ENCODE measurements at regions not wholly inside any gene's neighbourhood (a gene's known extent, or its start where the extent isn't known, plus 50 kb on each side); places are given as distances from the start of the nearest gene placed in this dataset.

- no peak for DNase-seq
- Histone ChIP-seq H3K27me3 (ENCODE audit: control insufficient read depth, insufficient read depth, low read length) (no peaks in the 10 kb centered on the region), H3K4me3 (ENCODE audit: insufficient read depth, low read depth, low read length) (no peak overlapping the region), H3K36me3 (replicated peaks; ENCODE audit: control insufficient read depth, insufficient read depth, low read length) (no peaks in the 10 kb centered on the region)
These were observed 297.5 kb upstream of the NRP1 start for GRCh38 chr10:33631991-33632390.

- Histone ChIP-seq H3K27me3 (ENCODE audit: control insufficient read depth, insufficient read depth, low read length) (no peaks in the 10 kb centered on the region), H3K36me3 (replicated peaks; ENCODE audit: control insufficient read depth, insufficient read depth, low read length) (no peaks in the 10 kb centered on the region), H3K4me3 (ENCODE audit: insufficient read depth, low read depth, low read length) (no peak overlapping the region)
- no peak for DNase-seq
These were observed 296.3 kb upstream of the NRP1 start for GRCh38 chr10:33630761-33631160.

DNA sequence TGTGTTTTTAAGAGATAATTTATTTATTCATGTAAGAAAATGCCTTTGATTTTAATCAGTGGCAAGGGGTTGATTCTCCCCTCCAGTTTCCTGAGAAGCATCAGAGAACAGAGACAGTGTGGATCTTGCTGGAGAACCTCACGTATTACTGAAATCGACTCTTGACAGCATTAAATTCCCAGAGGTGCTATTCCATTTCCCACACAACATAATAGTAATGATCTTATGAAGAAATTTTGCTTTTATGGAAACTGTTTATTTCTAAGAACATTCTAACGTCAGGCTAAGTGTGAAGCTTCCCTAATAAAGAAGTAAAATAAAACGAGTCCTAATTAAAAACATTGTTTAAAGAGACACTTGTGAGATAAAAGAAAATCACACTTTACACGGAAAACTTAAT lies 293.1 kb upstream of the NRP1 start:
- Histone ChIP-seq H3K36me3 (replicated peaks; ENCODE audit: control insufficient read depth, insufficient read depth, low read length) (no peaks in the 10 kb centered on the region), H3K4me3 (ENCODE audit: insufficient read depth, low read depth, low read length) (no peak overlapping the region), H3K27me3 (ENCODE audit: control insufficient read depth, insufficient read depth, low read length) (no peaks in the 10 kb centered on the region)
- DNase-seq: no peak

GRCh38 chr10:33626798-33627466 lies 292.5 kb upstream of the NRP1 start:
- Histone ChIP-seq H3K4me3 (ENCODE audit: insufficient read depth, low read depth, low read length) (no peak overlapping the region), H3K27me3 (ENCODE audit: control insufficient read depth, insufficient read depth, low read length) (no peaks in the 10 kb centered on the region), H3K36me3 (replicated peaks; ENCODE audit: control insufficient read depth, insufficient read depth, low read length) (no peaks in the 10 kb centered on the region)
- DNase-seq: no peak

- Histone ChIP-seq H3K4me3 (ENCODE audit: insufficient read depth, low read depth, low read length) (no peak overlapping the region), H3K27me3 (ENCODE audit: control insufficient read depth, insufficient read depth, low read length) (no peaks in the 10 kb centered on the region), H3K36me3 (replicated peaks; ENCODE audit: control insufficient read depth, insufficient read depth, low read length) (no peaks in the 10 kb centered on the region)
- DNase-seq: no peak
These were observed 289.2 kb upstream of the NRP1 start for GRCh38 chr10:33623669-33624068.

DNA sequence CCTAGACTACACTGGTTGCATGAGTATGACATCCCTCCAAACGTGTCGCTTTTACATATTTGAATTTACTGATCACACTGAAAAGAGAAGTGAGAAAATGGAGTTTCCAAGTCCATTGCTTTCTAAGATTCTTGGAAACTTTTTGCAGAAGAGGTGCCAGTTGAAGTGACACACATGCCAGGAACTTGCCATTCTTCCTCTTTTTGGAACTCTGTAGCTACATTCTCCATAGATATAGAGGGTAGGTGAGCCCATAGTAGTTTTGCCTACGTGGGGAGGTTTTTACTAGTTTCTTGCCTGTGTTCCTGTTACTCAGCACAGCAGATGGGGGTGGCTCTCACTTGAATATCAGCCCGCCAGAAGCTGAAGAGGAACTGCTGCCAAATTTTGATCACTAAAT lies 286.6 kb upstream of the NRP1 start:
- no peak for DNase-seq
- Histone ChIP-seq H3K27me3 (ENCODE audit: control insufficient read depth, insufficient read depth, low read length) (no peaks in the 10 kb centered on the region), H3K36me3 (replicated peaks; ENCODE audit: control insufficient read depth, insufficient read depth, low read length) (no peaks in the 10 kb centered on the region), H3K4me3 (ENCODE audit: insufficient read depth, low read depth, low read length) (no peak overlapping the region)

DNA sequence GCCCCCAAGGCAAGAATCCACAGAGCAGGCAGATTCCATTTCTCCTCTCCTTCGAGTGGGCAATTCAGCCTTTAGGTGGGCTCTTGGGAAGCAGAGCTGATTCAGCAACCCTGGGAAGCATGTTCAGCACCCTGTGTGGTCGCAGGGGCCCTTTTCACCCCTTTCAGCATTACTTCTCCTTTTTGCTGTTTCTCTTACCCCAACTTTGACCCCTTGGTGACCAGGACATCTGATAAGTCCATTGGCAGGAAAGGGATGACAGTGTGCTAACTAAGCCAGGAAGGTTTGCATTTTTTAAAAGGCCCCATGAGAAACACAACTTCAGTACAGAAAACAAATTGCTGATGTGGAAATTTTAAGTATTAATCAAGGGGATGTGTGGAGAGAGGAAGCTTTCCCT lies 283.7 kb upstream of the NRP1 start:
- no peak for DNase-seq

GRCh38 chr10:33617381-33618080 lies 283.1 kb upstream of the NRP1 start:
- Histone ChIP-seq H3K27me3 (ENCODE audit: control insufficient read depth, insufficient read depth, low read length) (no peaks in the 10 kb centered on the region), H3K36me3 (replicated peaks; ENCODE audit: control insufficient read depth, insufficient read depth, low read length) (no peaks in the 10 kb centered on the region), H3K4me3 (ENCODE audit: insufficient read depth, low read depth, low read length) (no peak overlapping the region)
- no peak for DNase-seq

More for the DNA sequence above, 283.7 kb upstream of the NRP1 start:
- H3K36me3 ChIP-seq (replicated peaks; ENCODE audit: control insufficient read depth, insufficient read depth, low read length): no peaks in the 10 kb centered on the region
- no peak overlapping the region for H3K4me3 ChIP-seq (ENCODE audit: insufficient read depth, low read depth, low read length)
- no peaks in the 10 kb centered on the region for H3K27me3 ChIP-seq (ENCODE audit: control insufficient read depth, insufficient read depth, low read length)

DNA sequence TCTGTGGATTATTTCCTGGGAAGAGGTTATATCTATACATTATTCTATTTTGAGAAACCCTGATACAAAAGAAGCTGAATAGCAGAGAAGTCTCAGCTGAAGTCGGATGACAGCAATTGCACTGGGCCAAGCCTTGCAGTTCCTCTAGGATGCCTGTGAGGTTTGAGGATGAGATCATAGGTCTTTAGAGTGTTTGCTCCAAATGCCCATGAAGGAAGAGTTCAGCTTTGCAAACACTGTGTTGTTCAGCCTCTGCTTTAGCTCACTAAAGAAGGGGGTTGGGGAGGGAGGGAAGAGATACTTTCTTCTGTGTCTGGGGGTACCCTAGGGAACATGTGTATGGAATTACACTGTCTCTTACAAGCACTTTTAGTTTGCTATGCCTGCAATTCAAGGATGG lies 282.5 kb upstream of the NRP1 start:
- no peak for DNase-seq
- Histone ChIP-seq H3K27me3 (ENCODE audit: control insufficient read depth, insufficient read depth, low read length) (no peaks in the 10 kb centered on the region), H3K4me3 (ENCODE audit: insufficient read depth, low read depth, low read length) (no peak overlapping the region), H3K36me3 (replicated peaks; ENCODE audit: control insufficient read depth, insufficient read depth, low read length) (no peaks in the 10 kb centered on the region)

DNA sequence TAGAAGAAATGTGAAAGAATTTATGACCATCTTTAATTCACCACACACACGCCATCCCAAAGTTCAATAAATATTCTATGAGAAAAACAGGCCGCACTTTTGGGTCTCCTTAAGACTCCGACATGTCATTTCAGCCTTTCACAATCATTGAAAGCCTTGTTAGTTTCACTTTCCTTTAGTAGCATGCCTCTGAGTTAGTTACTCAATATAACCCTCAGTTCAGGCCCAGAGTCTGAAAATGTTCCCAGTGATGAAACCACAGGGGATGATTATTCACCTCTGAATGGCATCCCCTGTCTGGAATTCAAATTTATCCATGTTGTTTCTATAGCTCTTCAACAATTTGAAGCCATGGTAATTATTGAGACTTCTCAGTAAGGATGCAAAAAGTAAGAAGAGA lies 278.1 kb upstream of the NRP1 start:
- Histone ChIP-seq H3K4me3 (ENCODE audit: insufficient read depth, low read depth, low read length) (no peak overlapping the region), H3K36me3 (replicated peaks; ENCODE audit: control insufficient read depth, insufficient read depth, low read length) (no peaks in the 10 kb centered on the region), H3K27me3 (ENCODE audit: control insufficient read depth, insufficient read depth, low read length) (no peaks in the 10 kb centered on the region)
- no peak for DNase-seq

DNA sequence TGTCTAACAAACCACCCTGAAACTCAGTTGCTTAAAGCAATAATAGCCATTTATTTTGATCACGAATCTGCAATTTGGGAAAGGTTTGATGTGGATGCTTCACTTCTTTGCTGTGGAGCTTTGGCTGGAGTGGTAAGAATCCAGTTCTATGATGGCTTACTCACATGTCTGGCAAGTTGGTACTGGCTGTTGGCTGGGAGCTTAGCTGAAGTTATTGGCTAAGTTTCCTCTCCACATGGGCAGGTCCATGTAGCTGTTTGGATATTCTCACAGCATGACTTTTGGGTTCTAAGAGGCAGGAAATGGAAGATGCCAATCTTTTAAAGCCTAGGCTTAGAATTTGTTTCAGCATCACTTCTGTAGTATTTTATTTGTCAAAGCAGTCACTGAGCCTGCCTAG lies 277.6 kb upstream of the NRP1 start:
- Histone ChIP-seq H3K36me3 (replicated peaks; ENCODE audit: control insufficient read depth, insufficient read depth, low read length) (no peaks in the 10 kb centered on the region), H3K4me3 (ENCODE audit: insufficient read depth, low read depth, low read length) (no peak overlapping the region), H3K27me3 (ENCODE audit: control insufficient read depth, insufficient read depth, low read length) (no peaks in the 10 kb centered on the region)
- no peak for DNase-seq

DNA sequence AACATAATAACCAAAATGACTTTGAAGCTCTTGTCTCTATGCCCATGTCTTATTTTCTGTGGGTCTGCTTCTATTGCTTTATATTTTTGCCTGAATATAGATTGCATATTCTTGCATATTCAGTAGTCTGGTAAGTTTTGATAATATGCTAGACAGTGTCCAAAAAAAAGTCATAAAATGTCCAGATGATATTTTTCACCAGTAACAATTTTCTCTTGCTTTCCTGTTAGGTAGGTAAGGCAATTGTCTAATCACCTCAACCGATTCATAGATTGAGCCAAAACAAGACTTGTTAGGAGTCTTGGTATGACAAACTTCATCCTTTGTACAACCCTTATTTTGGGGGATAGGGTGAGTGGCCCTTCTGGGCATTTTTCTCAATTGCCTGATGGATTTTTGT lies 277.0 kb upstream of the NRP1 start:
- no peak for DNase-seq
- H3K4me3 ChIP-seq (ENCODE audit: insufficient read depth, low read depth, low read length): no peak overlapping the region
- H3K36me3 ChIP-seq (replicated peaks; ENCODE audit: control insufficient read depth, insufficient read depth, low read length): no peaks in the 10 kb centered on the region
- no peaks in the 10 kb centered on the region for H3K27me3 ChIP-seq (ENCODE audit: control insufficient read depth, insufficient read depth, low read length)

DNA sequence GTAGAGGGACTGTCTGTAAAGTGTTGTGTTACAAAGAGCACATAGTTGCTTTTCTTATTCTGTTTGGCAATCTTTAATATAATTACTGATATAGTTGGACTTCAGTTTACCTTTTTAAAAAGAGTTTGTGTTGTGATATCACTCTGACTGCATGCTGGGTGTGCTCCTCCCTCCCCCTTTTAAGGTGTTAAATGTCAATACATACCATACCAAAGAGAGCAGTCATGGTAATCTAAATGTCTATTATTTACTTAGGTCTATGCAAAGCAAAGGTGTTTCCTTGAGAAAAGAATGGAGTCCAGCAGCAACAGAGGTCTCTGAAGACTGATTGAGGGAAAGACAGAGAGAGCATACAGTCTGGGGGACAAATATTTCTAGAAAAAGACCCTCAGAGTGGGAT lies 275.1 kb upstream of the NRP1 start:
- H3K4me3 ChIP-seq (ENCODE audit: insufficient read depth, low read depth, low read length): no peak overlapping the region
- no peaks in the 10 kb centered on the region for H3K36me3 ChIP-seq (replicated peaks; ENCODE audit: control insufficient read depth, insufficient read depth, low read length)
- H3K27me3 ChIP-seq (ENCODE audit: control insufficient read depth, insufficient read depth, low read length): no peaks in the 10 kb centered on the region
- DNase-seq: no peak

- H3K4me3 ChIP-seq (ENCODE audit: insufficient read depth, low read depth, low read length): no peak overlapping the region
- no peak for DNase-seq
- H3K36me3 ChIP-seq (replicated peaks; ENCODE audit: control insufficient read depth, insufficient read depth, low read length): no peaks in the 10 kb centered on the region
- H3K27me3 ChIP-seq (ENCODE audit: control insufficient read depth, insufficient read depth, low read length): no peaks in the 10 kb centered on the region
These were observed 267.8 kb upstream of the NRP1 start for GRCh38 chr10:33602278-33602677.

- no peaks in the 10 kb centered on the region for H3K27me3 ChIP-seq (ENCODE audit: control insufficient read depth, insufficient read depth, low read length)
- no peaks in the 10 kb centered on the region for H3K36me3 ChIP-seq (replicated peaks; ENCODE audit: control insufficient read depth, insufficient read depth, low read length)
- no peak overlapping the region for H3K4me3 ChIP-seq (ENCODE audit: insufficient read depth, low read depth, low read length)
- DNase-seq: no peak
These were observed 265.9 kb upstream of the NRP1 start for GRCh38 chr10:33600381-33600780.

All from H7 (cell line).